SK-N-SH (cell line): ENCODE measurements at regions not wholly inside any gene's neighbourhood (a gene's known extent, or its start where the extent isn't known, plus 50 kb on each side); places are given as distances from the start of the nearest gene placed in this dataset.

Experiments
- CTCF ChIA-PET: fragments of 300-600, 350-600 bp; formaldehyde crosslinking; extraction: SDS; loops from one replicate; lab custom pipeline; 2021; lab: Yijun Ruan, JAX
- POLR2A ChIA-PET: fragments of 350-600 bp; sonication (Branson Sonifier 250); formaldehyde crosslinking; extraction: SDS; loops from one replicate; lab custom pipeline; 2020; ENCODE audit warnings: antibody characterized with exemption, inconsistent platforms; lab: Yijun Ruan, JAX
- DNase-seq: peaks from one replicate; pipeline ENCODE4 v3.0.0; 2012
- H2AFZ ChIP-seq: fragments of 200-600 bp; sonication (generic); 2 replicates; pipeline ENCODE4 v1.8.1; 2016; ENCODE audit warnings: antibody characterized with exemption, mild to moderate bottlenecking, low read depth
- H3F3A ChIP-seq: fragments of 200-600 bp; sonication (generic); replicated peaks from 2 replicates; pipeline ENCODE3; 2016; ENCODE audit warnings: antibody characterized with exemption, mild to moderate bottlenecking; ENCODE audit not compliant: insufficient read depth
- H3K27ac ChIP-seq, 2 experiments: fragments of 200-500 bp in 1 of 2; fragments of 200-600 bp in 1 of 2; sonication (Bioruptor generic) in 1 of 2; sonication (generic), shearing (Covaris generic) in 1 of 2; 2 replicates each; pipeline versions ENCODE4 v1.5.1 to v1.6.1; 2014 to 2016; ENCODE audit warnings: low read depth in 2 of 2, inconsistent platforms in 1 of 2, low read length in 1 of 2, mild to moderate bottlenecking in 1 of 2, mixed read lengths in 1 of 2
- H3K27me3 ChIP-seq: fragments of 200-600 bp; sonication (generic), shearing (Covaris generic); 2 replicates; pipeline ENCODE4 v1.6.1; 2016; ENCODE audit warnings: mixed run types; ENCODE audit not compliant: insufficient read depth
- H3K36me3 ChIP-seq, 2 experiments: fragments of 200-500 bp in 1 of 2; fragments of 200-600 bp in 1 of 2; sonication (Bioruptor generic) in 1 of 2; sonication (generic) in 1 of 2; replicated peaks in 1 of 2; 2 replicates each; pipeline versions ENCODE3 to v1.5.1; 2014 to 2016; ENCODE audit warnings: low read length in 1 of 2, mild to moderate bottlenecking in 1 of 2; ENCODE audit not compliant: insufficient read depth in 2 of 2, control insufficient read depth in 1 of 2
- H3K4me1 ChIP-seq, 2 experiments: fragments of 200-500 bp in 1 of 2; fragments of 200-600 bp in 1 of 2; sonication (Bioruptor generic) in 1 of 2; sonication (generic), shearing (Covaris generic) in 1 of 2; 2 replicates each; pipeline versions ENCODE4 v1.5.1 to v1.6.1; 2014 to 2016; ENCODE audit warnings: low read depth in 1 of 2, low read length in 1 of 2, mixed run types in 1 of 2; ENCODE audit not compliant: insufficient read depth in 2 of 2, control insufficient read depth in 1 of 2
- H3K4me2 ChIP-seq: fragments of 200-600 bp; sonication (generic), shearing (Covaris generic); 2 replicates; pipeline ENCODE4 v1.6.1; 2017; ENCODE audit warnings: mixed run types
- H3K4me3 ChIP-seq, 2 experiments: fragments of 200-500 bp in 1 of 2; fragments of 200-600 bp in 1 of 2; sonication (Bioruptor generic) in 1 of 2; sonication (generic), shearing (Covaris generic) in 1 of 2; 2 replicates each; pipeline versions ENCODE4 v1.5.1 to v1.8.1; 2014 to 2016; ENCODE audit warnings: low read depth in 2 of 2, inconsistent platforms in 1 of 2, low read length in 1 of 2, mild to moderate bottlenecking in 1 of 2, mixed read lengths in 1 of 2, moderate library complexity in 1 of 2
- H3K79me2 ChIP-seq: fragments of 200-600 bp; sonication (generic); 2 replicates; pipeline ENCODE4 v1.8.1; 2017; ENCODE audit warnings: mild to moderate bottlenecking; ENCODE audit not compliant: insufficient read depth
- H3K9ac ChIP-seq: fragments of 200-600 bp; sonication (generic); 2 replicates; pipeline ENCODE4 v1.6.1; 2017; ENCODE audit warnings: mixed run types
- H3K9me2 ChIP-seq: fragments of 200-600 bp; sonication (generic); 2 replicates; pipeline ENCODE4 v1.6.1; 2017; ENCODE audit warnings: mixed run types
- H3K9me3 ChIP-seq: fragments of 200-600 bp; sonication (generic); 2 replicates; pipeline ENCODE4 v1.6.1; 2017; ENCODE audit warnings: mixed run types, mild to moderate bottlenecking, moderate library complexity
- H4K20me1 ChIP-seq: fragments of 200-600 bp; sonication (generic); 2 replicates; pipeline ENCODE4 v1.6.1; 2017; ENCODE audit warnings: mild to moderate bottlenecking, mixed run types; ENCODE audit not compliant: insufficient read depth
- EZH2phosphoT487 ChIP-seq: fragments of 200-600 bp; sonication (generic); IDR thresholded peaks from 2 replicates; pipeline ENCODE4 v1.6.1; 2017; ENCODE audit warnings: low read depth, mixed run types, mild to moderate bottlenecking, antibody characterized with exemption, moderate library complexity, borderline replicate concordance
- GATA2 ChIP-seq: sonication (generic); formaldehyde crosslinking; IDR thresholded peaks from 2 replicates; pipeline ENCODE4 v1.5.0; 2020; ENCODE audit warnings: mild to moderate bottlenecking, missing genetic modification reagents
- NFIC ChIP-seq: IDR thresholded peaks from 2 replicates; pipeline ENCODE4 v1.4.0; 2012; ENCODE audit warnings: borderline replicate concordance
- RAD21 ChIP-seq: IDR thresholded peaks from 2 replicates; pipeline ENCODE4 v1.6.1; 2012; ENCODE audit warnings: mild to moderate bottlenecking, low read length
- RCOR1 ChIP-seq: fragments of 150-350 bp; IDR thresholded peaks from 2 replicates; pipeline ENCODE4 v1.6.1; 2017; ENCODE audit warnings: antibody characterized with exemption, low read length
- RFX5 ChIP-seq: IDR thresholded peaks from 2 replicates; pipeline ENCODE4 v1.6.1; 2012; ENCODE audit warnings: mild to moderate bottlenecking, improper control_type of control experiment, low read length
- RXRA ChIP-seq: IDR thresholded peaks from 2 replicates; pipeline ENCODE4 v1.4.0; 2012; ENCODE audit warnings: low read depth, mild to moderate bottlenecking, borderline replicate concordance
- TCF12 ChIP-seq: IDR thresholded peaks from 2 replicates; pipeline ENCODE4 v1.4.0; 2012
- WGBS: methylation state at CpG from one replicate; pipeline ENCODE4 v1.1.6; 2017; ENCODE audit warnings: low lambda C conversion rate; 5-methylcytosine and 5-hydroxymethylcytosine counted together
- TF ChIP-seq, protein P1 (sequence below): fragments of 200-600 bp; sonication (generic); IDR thresholded peaks from 2 replicates; pipeline ENCODE4 v1.6.1; 2017; ENCODE audit warnings: antibody characterized with exemption, mild to moderate bottlenecking, moderate library complexity
- TF ChIP-seq, protein P2 (sequence below): IDR thresholded peaks from 2 replicates; pipeline ENCODE4 v1.4.0; 2012; ENCODE audit warnings: low read depth
- TF ChIP-seq, protein P3 (sequence below): IDR thresholded peaks from 2 replicates; pipeline ENCODE4 v1.4.0; 2012; ENCODE audit warnings: low read depth, borderline replicate concordance

DNA sequence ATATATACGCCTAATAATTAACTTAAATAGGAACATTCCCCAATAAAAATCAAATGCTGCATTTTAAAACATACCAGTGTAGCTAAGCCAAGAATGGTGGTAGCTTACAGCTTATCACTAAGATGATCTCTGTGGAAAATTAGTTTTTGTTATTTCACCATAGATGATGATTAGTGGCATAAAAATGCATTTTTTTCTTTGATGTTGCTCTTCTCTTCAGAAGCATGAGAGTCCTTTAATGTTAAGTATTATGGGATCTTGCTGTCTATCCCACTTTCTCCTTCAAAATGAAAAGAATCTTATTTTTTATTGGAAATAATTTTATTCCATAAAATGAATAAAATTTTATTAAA lies 731.0 kb downstream of the SLITRK1 start:
- Histone ChIP-seq H3K9me3 (no peaks in the 10 kb centered on the region), H3K9me2 (no peaks in the 10 kb centered on the region), H2AFZ (no peak overlapping the region), H3F3A (no peaks in the 10 kb centered on the region), H3K36me3 (no peaks in the 10 kb centered on the region), H3K27ac (no peak overlapping the region), H4K20me1 (no peaks in the 10 kb centered on the region), H3K79me2 (no peaks in the 10 kb centered on the region), H3K4me1 (no peaks in the 10 kb centered on the region), H3K9ac (no peak overlapping the region), H3K4me3 (no peak overlapping the region), H3K4me2 (no peak overlapping the region), H3K27me3 (no peaks in the 10 kb centered on the region)
- ChIA-PET POLR2A (no interaction called here), CTCF (no interaction called here)
- 25% methylated on average over 1 of the region's 1 CpG for WGBS
- no peak for TF ChIP-seq RAD21
- no peak for TF ChIP-seq RXRA
- TF ChIP-seq RFX5 = no peak
- no peak for DNase-seq

DNA sequence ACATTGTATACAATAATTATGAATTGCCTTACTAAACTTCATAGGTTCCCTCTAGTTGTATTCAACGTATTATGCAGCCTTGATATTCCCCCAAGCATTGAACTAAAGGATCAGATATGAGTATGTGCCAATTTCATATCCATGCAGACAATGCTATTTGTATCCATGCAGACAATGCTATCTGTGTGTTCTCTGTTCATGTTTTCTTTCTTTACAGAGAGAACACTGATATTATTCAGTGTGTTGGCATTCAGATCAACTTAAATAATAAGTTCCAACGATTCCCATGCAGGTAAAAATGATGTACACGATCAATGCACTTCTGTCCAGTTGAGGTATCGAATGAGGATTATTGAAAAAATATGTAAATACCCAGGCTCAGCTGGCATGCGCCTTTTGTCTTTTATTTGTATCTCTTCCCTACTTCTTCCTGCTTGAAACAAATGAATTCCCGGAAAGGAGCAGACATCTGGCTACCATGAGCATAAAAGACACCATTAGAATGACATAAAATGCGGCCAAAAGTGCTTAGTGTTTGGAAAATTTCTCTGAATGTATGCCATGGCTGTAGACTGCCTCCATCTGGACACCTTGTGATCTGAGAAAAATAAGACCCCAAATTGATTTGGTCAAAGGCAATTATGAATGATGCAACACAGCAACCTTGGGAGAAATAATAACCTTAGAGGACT lies 731.5 kb downstream of the SLITRK1 start:
- H2AFZ ChIP-seq = no peak overlapping the region
- H3K4me1 ChIP-seq = no peaks in the 10 kb centered on the region
- TF ChIP-seq, protein P1, sequence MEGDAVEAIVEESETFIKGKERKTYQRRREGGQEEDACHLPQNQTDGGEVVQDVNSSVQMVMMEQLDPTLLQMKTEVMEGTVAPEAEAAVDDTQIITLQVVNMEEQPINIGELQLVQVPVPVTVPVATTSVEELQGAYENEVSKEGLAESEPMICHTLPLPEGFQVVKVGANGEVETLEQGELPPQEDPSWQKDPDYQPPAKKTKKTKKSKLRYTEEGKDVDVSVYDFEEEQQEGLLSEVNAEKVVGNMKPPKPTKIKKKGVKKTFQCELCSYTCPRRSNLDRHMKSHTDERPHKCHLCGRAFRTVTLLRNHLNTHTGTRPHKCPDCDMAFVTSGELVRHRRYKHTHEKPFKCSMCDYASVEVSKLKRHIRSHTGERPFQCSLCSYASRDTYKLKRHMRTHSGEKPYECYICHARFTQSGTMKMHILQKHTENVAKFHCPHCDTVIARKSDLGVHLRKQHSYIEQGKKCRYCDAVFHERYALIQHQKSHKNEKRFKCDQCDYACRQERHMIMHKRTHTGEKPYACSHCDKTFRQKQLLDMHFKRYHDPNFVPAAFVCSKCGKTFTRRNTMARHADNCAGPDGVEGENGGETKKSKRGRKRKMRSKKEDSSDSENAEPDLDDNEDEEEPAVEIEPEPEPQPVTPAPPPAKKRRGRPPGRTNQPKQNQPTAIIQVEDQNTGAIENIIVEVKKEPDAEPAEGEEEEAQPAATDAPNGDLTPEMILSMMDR = peak; percentile 25
- TF ChIP-seq, protein P2, sequence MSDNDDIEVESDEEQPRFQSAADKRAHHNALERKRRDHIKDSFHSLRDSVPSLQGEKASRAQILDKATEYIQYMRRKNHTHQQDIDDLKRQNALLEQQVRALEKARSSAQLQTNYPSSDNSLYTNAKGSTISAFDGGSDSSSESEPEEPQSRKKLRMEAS = no peak
- TF ChIP-seq TCF12 (peak; percentile 47; the same call in 1 of the 2 replicates), RAD21 (peak; percentile 26)
- H3K27ac ChIP-seq = no peak overlapping the region
- no peaks in the 10 kb centered on the region for H3K79me2 ChIP-seq
- 5% methylated on average over 7 of the region's 7 CpGs for WGBS
- ChIA-PET POLR2A (no interaction called here), CTCF (no interaction called here)
- no peak overlapping the region for H3K4me2 ChIP-seq
- H4K20me1 ChIP-seq = no peaks in the 10 kb centered on the region
- no peaks in the 10 kb centered on the region for H3F3A ChIP-seq
- H3K9me3 ChIP-seq = no peaks in the 10 kb centered on the region
- no peaks in the 10 kb centered on the region for H3K9me2 ChIP-seq
- H3K4me3 ChIP-seq = no peak overlapping the region
- no peak overlapping the region for H3K9ac ChIP-seq
- no peaks in the 10 kb centered on the region for H3K36me3 ChIP-seq
- no peaks in the 10 kb centered on the region for H3K27me3 ChIP-seq
- no peak for DNase-seq

DNA sequence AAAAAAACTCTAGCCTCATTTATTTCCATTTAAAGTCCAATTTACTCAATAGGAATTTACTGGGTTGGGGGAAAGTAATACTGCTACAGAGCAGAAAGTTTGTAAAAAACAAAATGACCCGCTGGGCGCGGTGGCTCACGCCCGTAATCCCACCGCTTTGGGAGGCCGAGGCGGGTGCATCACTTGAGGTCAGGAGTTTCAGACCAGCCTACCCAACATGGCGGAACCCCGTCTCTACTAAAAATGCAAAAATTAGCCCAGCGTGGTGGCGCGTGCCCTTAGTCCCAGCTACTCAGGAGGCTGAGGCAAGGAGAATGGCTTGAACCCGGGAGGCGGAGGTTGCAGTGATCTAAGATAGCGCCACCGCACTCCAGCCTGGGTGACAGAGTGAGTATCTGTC lies 745.6 kb downstream of the SLITRK1 start:
- no peaks in the 10 kb centered on the region for H4K20me1 ChIP-seq
- TF ChIP-seq TCF12 (no peak), NFIC (no peak), EZH2phosphoT487 (no peak), RCOR1 (no peak), GATA2 (no peak)
- TF ChIP-seq, protein P3, sequence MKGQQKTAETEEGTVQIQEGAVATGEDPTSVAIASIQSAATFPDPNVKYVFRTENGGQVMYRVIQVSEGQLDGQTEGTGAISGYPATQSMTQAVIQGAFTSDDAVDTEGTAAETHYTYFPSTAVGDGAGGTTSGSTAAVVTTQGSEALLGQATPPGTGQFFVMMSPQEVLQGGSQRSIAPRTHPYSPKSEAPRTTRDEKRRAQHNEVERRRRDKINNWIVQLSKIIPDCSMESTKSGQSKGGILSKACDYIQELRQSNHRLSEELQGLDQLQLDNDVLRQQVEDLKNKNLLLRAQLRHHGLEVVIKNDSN = no peak
- TF ChIP-seq, protein P2 = no peak
- TF ChIP-seq, all 33 proteins: peak for 0
- Histone ChIP-seq H3K9me2 (no peaks in the 10 kb centered on the region), H3F3A (no peaks in the 10 kb centered on the region), H3K36me3 (no peaks in the 10 kb centered on the region), H3K9me3 (no peaks in the 10 kb centered on the region), H2AFZ (no peak overlapping the region), H3K4me2 (no peak overlapping the region), H3K27ac (no peak overlapping the region), H3K9ac (no peak overlapping the region), H3K79me2 (no peaks in the 10 kb centered on the region), H3K4me3 (no peak overlapping the region), H3K27me3 (no peaks in the 10 kb centered on the region), H3K4me1 (no peaks in the 10 kb centered on the region)
- no peak for DNase-seq
- 78% methylated on average over 17 of the region's 17 CpGs for WGBS
- CTCF ChIA-PET = no interaction called here
- POLR2A ChIA-PET = no interaction called here
